IMR-90 (cell line): ENCODE measurements at regions not wholly inside any gene's neighbourhood (a gene's known extent, or its start where the extent isn't known, plus 50 kb on each side); places are given as distances from the start of the nearest gene placed in this dataset.

Source experiments
- ATAC-seq: fragments of 200-7000 bp; cut with Tn5 transposase; 2 replicates; pipeline ENCODE4 v1.9.1; 2020; ENCODE audit warnings: low read depth, mild to moderate bottlenecking, moderate library complexity
- BruUV-seq: library from RNA; stranded (reverse); fragments of 400-500 nt; replicated peaks from 2 replicates; lab custom pipeline; 2021; lab: Mats Ljungman, UMichigan
- CTCF ChIA-PET: fragments of 300-600 bp; formaldehyde crosslinking; extraction: SDS; loops from one replicate; lab custom pipeline; 2021; ENCODE audit warnings: antibody characterized with exemption; lab: Yijun Ruan, JAX
- POLR2A ChIA-PET: fragments of 300-600 bp; sonication (Branson Sonifier 250); formaldehyde crosslinking; loops from one replicate; lab custom pipeline; 2022; ENCODE audit warnings: antibody characterized with exemption; ENCODE audit not compliant: unreplicated experiment; lab: Charles Lee
- DNase-seq: peaks from one replicate; pipeline ENCODE4 v3.0.0; 2013
- H2AFZ ChIP-seq: replicated peaks from 2 replicates; pipeline ENCODE3; 2013; ENCODE audit warnings: low read length, mild to moderate bottlenecking; ENCODE audit not compliant: poor library complexity
- H2AK5ac ChIP-seq: 2 replicates; pipeline ENCODE4 v1.6.1; 2013; ENCODE audit warnings: low read depth, low read length, inconsistent platforms
- H2AK9ac ChIP-seq: replicated peaks from 2 replicates; pipeline ENCODE3; 2013; ENCODE audit warnings: mild to moderate bottlenecking, low read depth, low read length, moderate library complexity; ENCODE audit not compliant: poor library complexity
- H2BK120ac ChIP-seq: 2 replicates; pipeline ENCODE4 v1.6.1; 2013; ENCODE audit warnings: low read depth, low read length, inconsistent platforms
- H2BK15ac ChIP-seq: 3 replicates; pipeline ENCODE4 v1.6.1; 2013; ENCODE audit warnings: low read depth, low read length, inconsistent platforms
- H2BK20ac ChIP-seq: 2 replicates; pipeline ENCODE4 v1.6.1; 2013; ENCODE audit warnings: low read depth, mild to moderate bottlenecking, inconsistent platforms, low read length, moderate library complexity
- H2BK5ac ChIP-seq: 2 replicates; pipeline ENCODE4 v1.6.1; 2013; ENCODE audit warnings: mild to moderate bottlenecking, low read depth, low read length, inconsistent platforms; ENCODE audit not compliant: poor library complexity, severe bottlenecking
- H3K14ac ChIP-seq: replicated peaks from 2 replicates; pipeline ENCODE4 v1.6.1; 2013; ENCODE audit warnings: low read depth, low read length, inconsistent platforms
- H3K18ac ChIP-seq: 2 replicates; pipeline ENCODE4 v1.6.1; 2013; ENCODE audit warnings: low read depth, low read length, control low read depth
- H3K23ac ChIP-seq: 2 replicates; pipeline ENCODE4 v1.6.1; 2013; ENCODE audit warnings: low read depth, low read length, inconsistent platforms
- H3K27ac ChIP-seq: 2 replicates; pipeline ENCODE4 v1.5.1; 2013; ENCODE audit warnings: mild to moderate bottlenecking, control low read depth, low read length; ENCODE audit not compliant: insufficient read depth
- H3K27me3 ChIP-seq: 2 replicates; pipeline ENCODE4 v1.6.1; 2013; ENCODE audit warnings: low read length; ENCODE audit not compliant: control insufficient read depth, insufficient read depth
- H3K36me3 ChIP-seq: 2 replicates; pipeline ENCODE4 v1.6.1; 2013; ENCODE audit warnings: low read length, mixed read lengths; ENCODE audit not compliant: control insufficient read depth, insufficient read depth
- H3K4ac ChIP-seq: 2 replicates; pipeline ENCODE4 v1.6.1; 2013; ENCODE audit warnings: low read depth, low read length, inconsistent platforms
- H3K4me1 ChIP-seq: 2 replicates; pipeline ENCODE4 v1.6.1; 2013; ENCODE audit warnings: low read length, mixed read lengths; ENCODE audit not compliant: control insufficient read depth, insufficient read depth
- H3K4me2 ChIP-seq: 2 replicates; pipeline ENCODE4 v1.6.1; 2013; ENCODE audit warnings: low read depth, mild to moderate bottlenecking, control low read depth, low read length, moderate library complexity
- H3K4me3 ChIP-seq: 2 replicates; pipeline ENCODE4 v1.5.1; 2013; ENCODE audit warnings: low read depth, mild to moderate bottlenecking, control low read depth, low read length, moderate library complexity; ENCODE audit not compliant: insufficient read depth
- H3K56ac ChIP-seq: 2 replicates; pipeline ENCODE4 v1.6.1; 2013; ENCODE audit warnings: low read length, inconsistent platforms; ENCODE audit not compliant: insufficient read depth; ENCODE audit errors: extremely low read depth
- H3K79me1 ChIP-seq, 2 experiments: 2 replicates each; pipeline ENCODE4 v1.6.1; 2013; ENCODE audit warnings: low read length in 2 of 2, inconsistent platforms in 1 of 2, low read depth in 1 of 2
- H3K9ac ChIP-seq: 2 replicates; pipeline ENCODE4 v1.6.1; 2013; ENCODE audit warnings: low read depth, low read length, control low read depth
- H3K9me1 ChIP-seq: 2 replicates; pipeline ENCODE4 v1.6.1; 2013; ENCODE audit warnings: low read length, inconsistent platforms; ENCODE audit not compliant: insufficient read depth
- H3K9me3 ChIP-seq: 2 replicates; pipeline ENCODE4 v1.6.1; 2013; ENCODE audit warnings: low read length; ENCODE audit not compliant: control insufficient read depth, insufficient read depth
- H4K20me1 ChIP-seq: 2 replicates; pipeline ENCODE4 v1.6.1; 2013; ENCODE audit warnings: low read length, inconsistent platforms; ENCODE audit not compliant: insufficient read depth
- H4K5ac ChIP-seq: 2 replicates; pipeline ENCODE4 v1.6.1; 2013; ENCODE audit warnings: mild to moderate bottlenecking, low read depth, low read length, control low read depth
- H4K8ac ChIP-seq, 2 experiments: 2 replicates each; pipeline ENCODE4 v1.6.1; 2013; ENCODE audit warnings: low read depth in 2 of 2, low read length in 2 of 2, control low read depth in 1 of 2, inconsistent platforms in 1 of 2
- H4K91ac ChIP-seq: 2 replicates; pipeline ENCODE4 v1.6.1; 2013; ENCODE audit warnings: low read depth, low read length, inconsistent platforms; ENCODE audit not compliant: insufficient read depth
- BHLHE40 ChIP-seq: fragments of 150-350 bp; IDR thresholded peaks from 2 replicates; pipeline ENCODE4 v1.6.1; 2016; ENCODE audit warnings: mild to moderate bottlenecking, low read depth, low read length
- CEBPB ChIP-seq: IDR thresholded peaks from 2 replicates; pipeline ENCODE4 v1.6.1; 2012; ENCODE audit warnings: low read depth, low read length, improper control_type of control experiment
- CHD1 ChIP-seq: IDR thresholded peaks from 2 replicates; pipeline ENCODE4 v1.6.1; 2012; ENCODE audit warnings: low read depth, low read length, improper control_type of control experiment
- CTCF ChIP-seq: conservative IDR thresholded peaks from 2 replicates; pipeline ENCODE4 v1.5.1; 2012; ENCODE audit warnings: mild to moderate bottlenecking, low read depth, low read length, improper control_type of control experiment
- FOS ChIP-seq: fragments of 150-350 bp; IDR thresholded peaks from 2 replicates; pipeline ENCODE4 v1.6.1; 2016; ENCODE audit warnings: low read depth, low read length
- MAFK ChIP-seq: IDR thresholded peaks from 2 replicates; pipeline ENCODE4 v1.6.1; 2012; ENCODE audit warnings: low read depth, low read length, improper control_type of control experiment
- MAZ ChIP-seq: IDR thresholded peaks from 2 replicates; pipeline ENCODE4 v1.6.1; 2012; ENCODE audit warnings: low read depth, mild to moderate bottlenecking, low read length, improper control_type of control experiment, moderate library complexity, borderline replicate concordance
- MXI1 ChIP-seq: IDR thresholded peaks from 2 replicates; pipeline ENCODE4 v1.6.1; 2012; ENCODE audit warnings: low read depth, mild to moderate bottlenecking, low read length, moderate library complexity, borderline replicate concordance
- NFE2L2 ChIP-seq: fragments of 150-350 bp; IDR thresholded peaks from 2 replicates; pipeline ENCODE4 v1.6.1; 2016; ENCODE audit warnings: low read depth, mild to moderate bottlenecking, low read length
- POLR2A ChIP-seq: IDR thresholded peaks from 2 replicates; pipeline ENCODE4 v1.6.1; 2012; ENCODE audit warnings: mild to moderate bottlenecking, low read depth, low read length
- RAD21 ChIP-seq: IDR thresholded peaks from 2 replicates; pipeline ENCODE4 v1.6.1; 2012; ENCODE audit warnings: low read length, improper control_type of control experiment
- RCOR1 ChIP-seq: IDR thresholded peaks from 2 replicates; pipeline ENCODE4 v1.6.1; 2012; ENCODE audit warnings: mild to moderate bottlenecking, low read length, improper control_type of control experiment; ENCODE audit not compliant: insufficient replicate concordance
- RFX5 ChIP-seq: IDR thresholded peaks from 2 replicates; pipeline ENCODE4 v1.8.0; 2012; ENCODE audit warnings: low read depth, mild to moderate bottlenecking, low read length, moderate library complexity
- SMC3 ChIP-seq: fragments of 150-350 bp; IDR thresholded peaks from 2 replicates; pipeline ENCODE4 v1.6.1; 2016; ENCODE audit warnings: low read depth, mild to moderate bottlenecking, antibody characterized with exemption, low read length, moderate library complexity
- WGBS, 2 experiments: methylation state at CpG; one replicate each; pipeline versions ENCODE4 v1.1.5 to v1.1.7; 2013; ENCODE audit warnings: missing lambda C conversion rate in 2 of 2; ENCODE audit not compliant: insufficient read length in 1 of 2; ENCODE audit errors: extremely low coverage in 2 of 2; 5-methylcytosine and 5-hydroxymethylcytosine counted together
- dilution Hi-C: fragments of 300-500 bp; cut with HindIII; formaldehyde crosslinking; loops from one replicate; pipeline ENCODE4 v1.14.3; 2018; ENCODE audit warnings: low sequenced_read_pairs; ENCODE audit not compliant: unreplicated experiment
- in situ Hi-C: fragments of 300-500 bp; cut with MboI; formaldehyde crosslinking; loops from 3 replicates; pipeline ENCODE4 v1.14.3; 2019; ENCODE audit warnings: low sequenced_read_pairs, inconsistent platforms, mixed read lengths
- intact Hi-C: fragments of 100-400 bp; cut with micrococcal nuclease; formaldehyde crosslinking; loops from 2 replicates; pipeline ENCODE4 v1.10.0; 2022
- TF ChIP-seq, protein P1 (sequence below): fragments of 150-350 bp; IDR thresholded peaks from 2 replicates; pipeline ENCODE4 v1.6.1; 2017; ENCODE audit warnings: mild to moderate bottlenecking, antibody characterized with exemption, low read length, low read depth
- TF ChIP-seq, protein P2 (sequence below): fragments of 150-350 bp; IDR thresholded peaks from 2 replicates; pipeline ENCODE4 v1.6.1; 2016; ENCODE audit warnings: low read depth, mild to moderate bottlenecking, low read length, moderate library complexity, borderline replicate concordance

DNA sequence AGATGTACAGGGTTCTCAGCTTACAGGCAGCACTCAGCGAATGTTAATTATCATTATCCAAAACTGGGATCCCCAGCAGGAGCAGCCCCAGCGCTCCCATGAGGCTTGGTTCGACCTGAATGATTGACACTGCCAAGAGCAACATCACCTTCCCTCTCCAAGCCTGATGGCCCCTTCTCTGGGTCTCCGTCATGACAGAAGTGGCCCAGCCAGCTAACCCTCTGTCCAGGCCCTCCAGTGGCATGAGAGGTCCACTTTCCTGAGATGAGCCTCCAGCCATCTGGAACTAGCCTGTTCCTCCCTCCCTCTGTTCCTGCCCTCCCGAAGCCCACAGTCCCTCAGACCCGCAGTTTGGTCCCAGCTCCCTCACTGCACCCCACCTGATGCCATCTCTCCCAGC is 97.0 kb upstream of the RAB6C start:
- Histone ChIP-seq H3K36me3 (no peaks in the 10 kb centered on the region), H4K8ac (no peak overlapping the region), H3K14ac (no peak overlapping the region), H3K79me1 (no peaks in the 10 kb centered on the region), H3K9ac (no peak overlapping the region), H3K27ac (no peak overlapping the region), H3K56ac (no peak overlapping the region), H3K27me3 (no peaks in the 10 kb centered on the region), H3K4me2 (no peak overlapping the region), H3K9me3 (no peaks in the 10 kb centered on the region), H3K18ac (no peak overlapping the region), H2AFZ (no peak overlapping the region), H4K20me1 (no peaks in the 10 kb centered on the region; the same call in 1 of the 2 replicates), H3K9me1 (no peaks in the 10 kb centered on the region), H2BK15ac (no peak overlapping the region), H2AK5ac (no peak overlapping the region), H3K4me3 (no peak overlapping the region), H3K23ac (no peak overlapping the region), H2BK5ac (no peak overlapping the region), H4K5ac (no peak overlapping the region), H2BK120ac (no peak overlapping the region), H2AK9ac (no peak overlapping the region), H2BK20ac (no peak overlapping the region), H4K91ac (no peak overlapping the region), H3K4ac (no peak overlapping the region), H3K4me1 (no peaks in the 10 kb centered on the region)
- ChIA-PET POLR2A (no interaction called here), CTCF (no interaction called here)
- DNase-seq = no peak
- intact Hi-C loops (no loop called here), dilution Hi-C loops (no loop called here), in situ Hi-C loops (no loop called here)
- 28% methylated on average over 4 of the region's 6 CpGs; no CpG with 5 or more reads in 1 of the 2 experiments for WGBS, 2 experiments
- BruUV-seq = no TSS peak
- TF ChIP-seq POLR2A = no peak
- no peak for TF ChIP-seq FOS
- TF ChIP-seq, protein P1, sequence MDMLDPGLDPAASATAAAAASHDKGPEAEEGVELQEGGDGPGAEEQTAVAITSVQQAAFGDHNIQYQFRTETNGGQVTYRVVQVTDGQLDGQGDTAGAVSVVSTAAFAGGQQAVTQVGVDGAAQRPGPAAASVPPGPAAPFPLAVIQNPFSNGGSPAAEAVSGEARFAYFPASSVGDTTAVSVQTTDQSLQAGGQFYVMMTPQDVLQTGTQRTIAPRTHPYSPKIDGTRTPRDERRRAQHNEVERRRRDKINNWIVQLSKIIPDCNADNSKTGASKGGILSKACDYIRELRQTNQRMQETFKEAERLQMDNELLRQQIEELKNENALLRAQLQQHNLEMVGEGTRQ = no peak
- no peak for TF ChIP-seq SMC3
- no peak for TF ChIP-seq RCOR1
- TF ChIP-seq RAD21 = no peak
- no peak for TF ChIP-seq BHLHE40
- no peak for TF ChIP-seq CHD1
- TF ChIP-seq MAZ = no peak
- no peak for TF ChIP-seq MAFK
- TF ChIP-seq CTCF = no peak
- TF ChIP-seq, protein P2, sequence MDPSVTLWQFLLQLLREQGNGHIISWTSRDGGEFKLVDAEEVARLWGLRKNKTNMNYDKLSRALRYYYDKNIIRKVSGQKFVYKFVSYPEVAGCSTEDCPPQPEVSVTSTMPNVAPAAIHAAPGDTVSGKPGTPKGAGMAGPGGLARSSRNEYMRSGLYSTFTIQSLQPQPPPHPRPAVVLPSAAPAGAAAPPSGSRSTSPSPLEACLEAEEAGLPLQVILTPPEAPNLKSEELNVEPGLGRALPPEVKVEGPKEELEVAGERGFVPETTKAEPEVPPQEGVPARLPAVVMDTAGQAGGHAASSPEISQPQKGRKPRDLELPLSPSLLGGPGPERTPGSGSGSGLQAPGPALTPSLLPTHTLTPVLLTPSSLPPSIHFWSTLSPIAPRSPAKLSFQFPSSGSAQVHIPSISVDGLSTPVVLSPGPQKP = no peak
- TF ChIP-seq CEBPB = no peak
- no peak for TF ChIP-seq NFE2L2
- TF ChIP-seq MXI1 = no peak
- no peak for TF ChIP-seq RFX5
- no peak for ATAC-seq
